Adrenal gland (tissue), 9 donors: ENCODE measurements at regions not wholly inside any gene's neighbourhood (a gene's known extent, or its start where the extent isn't known, plus 50 kb on each side); places are given as distances from the start of the nearest gene placed in this dataset.

Experiments used
- DNase-seq, 7 donors: peaks; one replicate each; pipeline ENCODE4 v3.0.0-alpha.2; 2019 to 2020
- H3K27ac ChIP-seq, 5 donors: fragments of 200-600 bp; sonication (generic) in 4 of 5; 1 replicate in 3 of 5; 2 replicates in 2 of 5; pipeline versions ENCODE4 v1.5.1 to v1.8.0; 2016 to 2020; ENCODE audit warnings: mild to moderate bottlenecking in 1 of 5
- H3K27me3 ChIP-seq: fragments of 200-600 bp; 2 replicates; pipeline ENCODE4 v1.8.0; 2021
- H3K36me3 ChIP-seq, 2 donors: fragments of 200-600 bp; replicated peaks in 1 of 2; 1 replicate in 1 of 2; 2 replicates in 1 of 2; pipeline versions ENCODE4 v1.5.1 to v1.8.0; 2018 to 2022
- H3K4me1 ChIP-seq, 2 donors: fragments of 200-600 bp; replicated peaks in 1 of 2; 1 replicate in 1 of 2; 2 replicates in 1 of 2; pipeline versions ENCODE4 v1.5.1 to v1.8.0; 2018 to 2021
- H3K4me3 ChIP-seq, 4 donors: fragments of 200-600 bp; sonication (generic) in 3 of 4; one replicate each; pipeline ENCODE4 v1.5.1; 2016 to 2018
- H3K9me3 ChIP-seq, 3 donors: fragments of 200-600 bp; sonication (generic) in 1 of 3; replicated peaks in 1 of 3; 1 replicate in 2 of 3; 2 replicates in 1 of 3; pipeline versions ENCODE4 v1.5.1 to v1.8.0; 2016 to 2021
- POLR2A ChIP-seq, 2 donors: fragments of 450-650 bp; IDR thresholded peaks; one replicate each; pipeline ENCODE4 v1.6.1; 2017; ENCODE audit warnings: antibody characterized with exemption in 2 of 2, mild to moderate bottlenecking in 2 of 2, moderate library complexity in 1 of 2
- WGBS, 4 donors: extraction: QIAGEN DNeasy Blood & Tissue Kit in 2 of 4; methylation state at CpG; one replicate each; pipeline versions ENCODE4 v1.1.5 to v1.1.7; 2013 to 2017; 5-methylcytosine and 5-hydroxymethylcytosine counted together
- intact Hi-C, 2 donors: fragments of 100-400 bp; cut with DNase I; formaldehyde crosslinking; loops; one replicate each; pipeline versions ENCODE4 v1.14.1 to v1.15.0; 2022 to 2023
- TF ChIP-seq, protein P1 (sequence below), 6 experiments: fragments of 450-650 bp in 4 of 6; fragments of 200-600 bp in 2 of 6; sonication (generic) in 1 of 6; IDR thresholded peaks; 1 replicate in 5 of 6; 2 replicates in 1 of 6; pipeline versions ENCODE4 v1.5.1 to v1.8.0; 2016 to 2021; ENCODE audit warnings: antibody characterized with exemption in 6 of 6, mild to moderate bottlenecking in 2 of 6, moderate library complexity in 1 of 6
- donor health status: healthy with polysubstance abuse.
- donor health status: Bipolar disorder and iron deficiency.
- donor health status: DM: yes; HTN: yes; CAD: no.
- donor health status: DM: no; HTN: no; CAD: no.
- donor health status: DM: no; HTN: no; CAD: no.

DNA sequence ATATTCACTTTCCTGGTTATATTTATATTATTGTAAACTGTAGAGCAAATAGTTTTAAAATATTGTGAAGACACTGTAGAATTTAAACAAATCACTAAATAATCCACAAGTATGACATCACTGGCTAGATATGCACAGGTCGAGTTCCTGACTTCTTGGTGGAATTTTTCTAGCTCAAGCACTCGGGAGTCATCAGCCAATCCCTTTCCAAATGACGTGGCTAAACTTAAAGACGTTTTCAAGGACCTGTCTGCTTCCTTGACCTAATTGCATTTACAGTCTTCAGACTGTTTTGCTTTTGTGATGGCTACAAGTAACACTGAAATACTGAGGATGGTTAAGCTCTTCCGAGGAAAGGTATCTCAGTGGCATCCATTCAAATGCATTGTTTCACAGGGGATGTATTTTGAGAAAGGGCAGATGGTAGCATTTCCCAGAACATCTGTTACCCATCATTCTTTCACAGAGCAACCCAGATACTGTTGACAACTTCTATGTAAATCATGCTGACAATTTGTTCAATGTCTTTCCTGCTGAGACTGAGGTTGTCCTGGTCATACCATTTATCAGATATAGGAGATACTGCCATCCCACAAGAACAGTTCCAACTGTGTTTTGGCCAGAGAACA lies 262.8 kb downstream of the CDH10 start:
- DNase-seq = no peak
- no peaks in the 10 kb centered on the region for H3K9me3 ChIP-seq
- H3K4me1 ChIP-seq = no peaks in the 10 kb centered on the region
- H3K27ac ChIP-seq = no peak overlapping the region
- 5 to 17% (median 15%) methylated on average over 5 of the region's 5 CpGs for WGBS, 4 donors
- H3K4me3 ChIP-seq = no peak overlapping the region
- H3K36me3 ChIP-seq = no peaks in the 10 kb centered on the region
- TF ChIP-seq, protein P1, sequence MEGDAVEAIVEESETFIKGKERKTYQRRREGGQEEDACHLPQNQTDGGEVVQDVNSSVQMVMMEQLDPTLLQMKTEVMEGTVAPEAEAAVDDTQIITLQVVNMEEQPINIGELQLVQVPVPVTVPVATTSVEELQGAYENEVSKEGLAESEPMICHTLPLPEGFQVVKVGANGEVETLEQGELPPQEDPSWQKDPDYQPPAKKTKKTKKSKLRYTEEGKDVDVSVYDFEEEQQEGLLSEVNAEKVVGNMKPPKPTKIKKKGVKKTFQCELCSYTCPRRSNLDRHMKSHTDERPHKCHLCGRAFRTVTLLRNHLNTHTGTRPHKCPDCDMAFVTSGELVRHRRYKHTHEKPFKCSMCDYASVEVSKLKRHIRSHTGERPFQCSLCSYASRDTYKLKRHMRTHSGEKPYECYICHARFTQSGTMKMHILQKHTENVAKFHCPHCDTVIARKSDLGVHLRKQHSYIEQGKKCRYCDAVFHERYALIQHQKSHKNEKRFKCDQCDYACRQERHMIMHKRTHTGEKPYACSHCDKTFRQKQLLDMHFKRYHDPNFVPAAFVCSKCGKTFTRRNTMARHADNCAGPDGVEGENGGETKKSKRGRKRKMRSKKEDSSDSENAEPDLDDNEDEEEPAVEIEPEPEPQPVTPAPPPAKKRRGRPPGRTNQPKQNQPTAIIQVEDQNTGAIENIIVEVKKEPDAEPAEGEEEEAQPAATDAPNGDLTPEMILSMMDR (IDR thresholded peaks at IDR 0.05) = no peak
- no peak for TF ChIP-seq POLR2A (IDR thresholded peaks at IDR 0.05)
- intact Hi-C loops = no loop called here
- H3K27me3 ChIP-seq = no peaks in the 10 kb centered on the region

DNA sequence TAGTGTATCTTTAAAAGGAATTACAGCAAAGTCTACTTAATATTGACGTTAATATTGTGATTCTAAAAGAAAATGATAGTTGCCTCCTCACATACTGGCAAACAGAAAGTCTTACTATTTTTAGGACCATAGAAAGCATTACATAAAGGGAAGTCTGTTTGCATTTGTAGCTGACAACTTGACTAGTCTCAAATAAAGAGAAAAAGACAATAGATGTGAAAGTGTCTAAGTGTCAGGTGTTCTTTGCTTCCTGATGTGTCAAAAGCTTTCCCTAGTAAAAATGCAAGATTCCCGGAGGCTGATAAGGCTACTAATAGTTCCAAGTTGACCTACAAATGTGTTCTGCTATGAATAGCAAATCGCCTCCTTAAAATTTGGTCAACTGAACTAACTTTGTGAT lies 259.7 kb downstream of the CDH10 start:
- H3K27ac ChIP-seq = no peak overlapping the region
- H3K4me1 ChIP-seq = no peaks in the 10 kb centered on the region
- no peak for TF ChIP-seq POLR2A (IDR thresholded peaks at IDR 0.05)
- TF ChIP-seq, protein P1 (IDR thresholded peaks at IDR 0.05) = no peak
- WGBS, 4 donors = 60 to 70% (median 65%) methylated on average over 3 of the region's 3 CpGs
- no peaks in the 10 kb centered on the region for H3K9me3 ChIP-seq
- intact Hi-C loops = no loop called here
- H3K27me3 ChIP-seq = no peaks in the 10 kb centered on the region
- H3K4me3 ChIP-seq = no peak overlapping the region
- DNase-seq = no peak
- H3K36me3 ChIP-seq = no peaks in the 10 kb centered on the region

DNA sequence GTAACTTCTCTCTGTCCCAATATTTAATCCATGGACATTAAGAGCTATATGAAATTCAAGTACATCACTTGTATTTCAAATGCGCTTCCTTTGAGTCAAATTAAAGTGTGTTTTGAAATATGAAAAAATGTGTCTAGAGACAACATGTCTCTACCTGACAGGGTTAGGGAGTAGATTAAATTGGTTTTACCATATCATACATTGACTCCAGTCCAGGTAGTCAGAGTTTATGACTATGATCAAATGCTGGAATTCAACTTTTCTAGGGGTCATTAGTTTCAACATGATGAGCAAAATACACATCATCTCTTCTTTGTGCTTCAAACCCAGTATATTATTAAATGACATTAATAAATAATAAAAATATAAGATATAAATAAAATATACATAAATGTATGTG lies 259.2 kb downstream of the CDH10 start:
- DNase-seq = no peak
- Histone ChIP-seq H3K9me3 (no peaks in the 10 kb centered on the region), H3K4me3 (no peak overlapping the region), H3K27me3 (no peaks in the 10 kb centered on the region), H3K36me3 (no peaks in the 10 kb centered on the region), H3K4me1 (no peaks in the 10 kb centered on the region), H3K27ac (no peak overlapping the region)
- intact Hi-C loops = no loop called here
- WGBS, 4 donors = 87 to 100% (median 96%) methylated on average over 1 of the region's 1 CpG
- TF ChIP-seq, protein P1 (IDR thresholded peaks at IDR 0.05) = no peak
- TF ChIP-seq POLR2A (IDR thresholded peaks at IDR 0.05) = no peak

DNA sequence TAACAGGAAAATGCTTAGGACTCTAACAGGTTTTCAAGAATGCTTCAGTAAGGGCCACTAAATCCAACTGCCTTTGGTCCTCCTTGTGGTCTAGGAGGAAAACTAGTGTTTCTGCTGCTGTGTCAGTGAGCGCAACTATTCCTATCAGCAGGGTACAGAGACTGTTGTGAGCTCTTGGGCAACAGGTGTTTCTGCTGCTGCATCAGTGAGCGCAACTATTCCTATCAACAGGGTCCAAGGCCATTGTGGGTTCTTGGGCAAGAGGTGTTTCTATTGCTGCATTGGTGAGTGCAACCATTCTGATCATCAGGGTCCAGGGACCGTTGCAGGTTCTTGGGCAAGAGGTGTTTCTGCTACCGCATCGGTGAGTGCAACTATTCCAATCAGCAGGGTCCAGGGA lies 256.3 kb downstream of the CDH10 start:
- no peak overlapping the region for H3K27ac ChIP-seq
- no peaks in the 10 kb centered on the region for H3K36me3 ChIP-seq
- no peaks in the 10 kb centered on the region for H3K9me3 ChIP-seq
- DNase-seq = no peak
- H3K27me3 ChIP-seq = no peaks in the 10 kb centered on the region
- 73 to 97% (median 88%) methylated on average over 5 of the region's 5 CpGs for WGBS, 4 donors
- no peaks in the 10 kb centered on the region for H3K4me1 ChIP-seq
- intact Hi-C loops = no loop called here
- no peak overlapping the region for H3K4me3 ChIP-seq
- no peak for TF ChIP-seq POLR2A (IDR thresholded peaks at IDR 0.05)
- TF ChIP-seq, protein P1 (IDR thresholded peaks at IDR 0.05) = no peak
